OCI-LY7 (cell line): ENCODE measurements at regions not wholly inside any gene's neighbourhood (a gene's known extent, or its start where the extent isn't known, plus 50 kb on each side); places are given as distances from the start of the nearest gene placed in this dataset.

Experiments
- EZH2phosphoT487 ChIP-seq: fragments of 200-600 bp; sonication (generic); IDR thresholded peaks from 2 replicates; pipeline ENCODE4 v1.6.1; 2018; ENCODE audit warnings: low read depth, borderline replicate concordance, mild to moderate bottlenecking, mixed run types, antibody characterized with exemption, low read length, moderate library complexity, mixed read lengths
- TF ChIP-seq, protein P1 (sequence below): fragments of 200-600 bp; sonication (generic); conservative IDR thresholded peaks from 2 replicates; pipeline ENCODE4 v1.5.1; 2014; ENCODE audit warnings: mild to moderate bottlenecking, antibody characterized with exemption, low read length, moderate library complexity, mixed read lengths

DNA sequence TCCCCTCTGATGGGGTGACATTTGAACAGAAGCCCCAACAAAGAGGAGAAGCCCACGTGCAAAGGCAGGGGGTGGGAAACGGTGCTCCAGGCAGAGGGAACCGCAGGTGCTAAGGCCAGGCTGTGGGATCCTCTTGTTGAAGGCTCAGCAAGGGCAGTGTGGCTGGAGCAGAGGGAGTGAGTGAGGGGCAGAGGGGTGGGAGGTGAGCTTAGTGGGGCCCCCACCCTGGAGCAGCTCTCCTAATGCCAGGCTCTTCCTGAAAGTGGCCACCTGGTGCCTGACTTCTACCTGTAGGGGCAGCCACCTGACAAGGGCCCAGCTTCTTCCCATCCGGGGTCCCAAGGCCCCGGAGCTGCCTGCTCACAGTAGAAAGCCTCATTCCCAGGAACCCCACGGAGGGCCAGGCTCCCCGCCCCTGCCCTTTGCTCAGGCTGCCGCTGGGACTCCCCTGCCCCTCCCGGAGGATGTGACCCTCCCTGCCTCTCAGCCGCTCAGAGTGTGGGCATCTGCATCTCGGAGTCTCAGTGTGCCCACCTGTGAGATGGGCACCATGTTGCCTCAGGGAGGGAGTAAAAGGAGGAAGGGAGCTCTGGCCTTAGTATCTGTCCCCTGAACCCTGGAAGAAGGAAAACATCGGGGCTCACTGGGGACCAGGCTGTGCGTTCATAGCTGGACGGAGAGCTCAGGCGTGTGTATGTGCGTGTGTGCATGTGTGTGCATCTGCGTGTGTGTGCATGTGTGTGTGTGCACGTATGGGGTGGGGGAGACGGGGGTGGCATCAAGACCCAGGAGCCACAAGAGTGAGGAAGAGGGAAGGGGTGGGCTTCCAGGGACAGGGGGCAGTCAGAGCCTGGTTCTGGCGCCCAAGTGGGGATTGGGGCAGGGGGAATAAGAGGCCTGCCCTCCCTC is 119.4 kb downstream of the CEBPB start:
- TF ChIP-seq, protein P1, sequence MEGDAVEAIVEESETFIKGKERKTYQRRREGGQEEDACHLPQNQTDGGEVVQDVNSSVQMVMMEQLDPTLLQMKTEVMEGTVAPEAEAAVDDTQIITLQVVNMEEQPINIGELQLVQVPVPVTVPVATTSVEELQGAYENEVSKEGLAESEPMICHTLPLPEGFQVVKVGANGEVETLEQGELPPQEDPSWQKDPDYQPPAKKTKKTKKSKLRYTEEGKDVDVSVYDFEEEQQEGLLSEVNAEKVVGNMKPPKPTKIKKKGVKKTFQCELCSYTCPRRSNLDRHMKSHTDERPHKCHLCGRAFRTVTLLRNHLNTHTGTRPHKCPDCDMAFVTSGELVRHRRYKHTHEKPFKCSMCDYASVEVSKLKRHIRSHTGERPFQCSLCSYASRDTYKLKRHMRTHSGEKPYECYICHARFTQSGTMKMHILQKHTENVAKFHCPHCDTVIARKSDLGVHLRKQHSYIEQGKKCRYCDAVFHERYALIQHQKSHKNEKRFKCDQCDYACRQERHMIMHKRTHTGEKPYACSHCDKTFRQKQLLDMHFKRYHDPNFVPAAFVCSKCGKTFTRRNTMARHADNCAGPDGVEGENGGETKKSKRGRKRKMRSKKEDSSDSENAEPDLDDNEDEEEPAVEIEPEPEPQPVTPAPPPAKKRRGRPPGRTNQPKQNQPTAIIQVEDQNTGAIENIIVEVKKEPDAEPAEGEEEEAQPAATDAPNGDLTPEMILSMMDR = no peak
- no peak for TF ChIP-seq EZH2phosphoT487
